Type B pancreatic cell (in vitro differentiated cells): ENCODE measurements at regions not wholly inside any gene's neighbourhood (a gene's known extent, or its start where the extent isn't known, plus 50 kb on each side); places are given as distances from the start of the nearest gene placed in this dataset.

ENCODE experiments used
- DNase-seq: peaks from one replicate; pipeline ENCODE4 v3.0.0; 2021; ENCODE audit warnings: mixed read lengths; ENCODE audit not compliant: unreplicated experiment; ENCODE audit errors: extremely low spot score
- H3K27ac Mint-ChIP-seq: 2 replicates; pipeline ENCODE4 v1.8.0; 2021; ENCODE audit warnings: mild to moderate bottlenecking, mixed read lengths
- H3K27me3 Mint-ChIP-seq: 2 replicates; pipeline ENCODE4 v1.8.0; 2021; ENCODE audit warnings: mixed read lengths
- H3K36me3 Mint-ChIP-seq: 2 replicates; pipeline ENCODE4 v1.8.0; 2021; ENCODE audit warnings: mixed read lengths
- H3K4me1 Mint-ChIP-seq: one replicate; pipeline ENCODE4 v1.8.0; 2021; ENCODE audit warnings: mixed read lengths; ENCODE audit not compliant: unreplicated experiment
- H3K4me3 Mint-ChIP-seq: 2 replicates; pipeline ENCODE4 v1.8.0; 2021; ENCODE audit warnings: mild to moderate bottlenecking, mixed read lengths
- H3K9me3 Mint-ChIP-seq: 2 replicates; pipeline ENCODE4 v1.8.0; 2021; ENCODE audit warnings: mixed read lengths
- CTCF ChIP-seq: fragments of 200-600 bp; sonication (generic); conservative IDR thresholded peaks from 2 replicates; pipeline ENCODE4 v1.5.0; 2021; ENCODE audit warnings: antibody characterized with exemption, mild to moderate bottlenecking

GRCh38 chr9:75775166-75775565, 115.3 kb upstream of the PCSK5 start:
- TF ChIP-seq CTCF: no peak
- no peak for DNase-seq
- H3K9me3 Mint-ChIP-seq: no peaks in the 10 kb centered on the region
- H3K4me1 Mint-ChIP-seq: no peaks in the 10 kb centered on the region
- H3K36me3 Mint-ChIP-seq: no peaks in the 10 kb centered on the region
- H3K27ac Mint-ChIP-seq: no peak overlapping the region
- no peak overlapping the region for H3K4me3 Mint-ChIP-seq
- H3K27me3 Mint-ChIP-seq: peaks cover 4% of the 10 kb centered on the region

- no peak overlapping the region for H3K27ac Mint-ChIP-seq
- H3K27me3 Mint-ChIP-seq: no peaks in the 10 kb centered on the region
- H3K4me1 Mint-ChIP-seq: no peaks in the 10 kb centered on the region
- H3K9me3 Mint-ChIP-seq: no peaks in the 10 kb centered on the region
- H3K36me3 Mint-ChIP-seq: no peaks in the 10 kb centered on the region
- no peak overlapping the region for H3K4me3 Mint-ChIP-seq
- no peak for DNase-seq
- no peak for TF ChIP-seq CTCF
Observed at GRCh38 chr9:75775966-75776691, 114.3 kb upstream of the PCSK5 start.

- Mint-ChIP-seq H3K4me1 (no peaks in the 10 kb centered on the region), H3K27ac (no peak overlapping the region), H3K4me3 (no peak overlapping the region), H3K27me3 (no peaks in the 10 kb centered on the region), H3K36me3 (no peaks in the 10 kb centered on the region), H3K9me3 (no peaks in the 10 kb centered on the region)
- no peak for DNase-seq
- no peak for TF ChIP-seq CTCF
Observed at GRCh38 chr9:75780185-75780584, 110.3 kb upstream of the PCSK5 start.

- Mint-ChIP-seq H3K9me3 (no peaks in the 10 kb centered on the region), H3K27me3 (no peaks in the 10 kb centered on the region), H3K4me1 (no peaks in the 10 kb centered on the region), H3K27ac (no peak overlapping the region), H3K36me3 (no peaks in the 10 kb centered on the region), H3K4me3 (no peak overlapping the region)
- TF ChIP-seq CTCF: no peak
- DNase-seq: no peak
Observed at GRCh38 chr9:75788006-75788634, 102.4 kb upstream of the PCSK5 start.

GRCh38 chr9:75797085-75797580, 93.3 kb upstream of the PCSK5 start:
- Mint-ChIP-seq H3K36me3 (no peaks in the 10 kb centered on the region), H3K27ac (no peak overlapping the region)

More at GRCh38 chr9:75797085-75797580, 93.3 kb upstream of the PCSK5 start:
- H3K4me3 Mint-ChIP-seq: no peak overlapping the region
- H3K27me3 Mint-ChIP-seq: no peaks in the 10 kb centered on the region
- no peaks in the 10 kb centered on the region for H3K4me1 Mint-ChIP-seq
- H3K9me3 Mint-ChIP-seq: no peaks in the 10 kb centered on the region
- TF ChIP-seq CTCF: no peak
- DNase-seq: no peak
